ENCODE measurements at regions not wholly inside any gene's neighbourhood (a gene's known extent, or its start where the extent isn't known, plus 50 kb on each side); places are given as distances from the start of the nearest gene placed in this dataset.

DNA sequence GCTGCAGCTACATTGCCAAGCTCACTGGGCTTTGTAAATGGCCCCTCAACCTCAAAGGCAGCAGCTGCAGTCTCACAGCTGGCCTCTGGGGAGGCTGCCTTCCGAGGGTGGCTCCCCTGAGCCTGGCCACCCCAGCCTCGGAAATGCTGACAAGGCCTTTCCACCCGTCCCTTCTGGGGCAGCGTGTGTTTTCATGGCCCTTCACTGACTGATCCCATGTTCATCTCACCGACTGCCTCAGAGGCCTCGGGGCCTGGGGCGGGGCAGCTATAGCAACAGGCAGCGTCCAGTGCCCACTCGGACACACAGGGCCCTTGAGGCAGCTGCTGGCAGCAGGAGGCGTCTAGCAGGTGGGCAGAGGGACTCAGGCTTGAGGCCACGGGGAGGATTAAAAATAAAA is 149.7 kb downstream of the GLI2 start:
- TF ChIP-seq, protein P1, sequence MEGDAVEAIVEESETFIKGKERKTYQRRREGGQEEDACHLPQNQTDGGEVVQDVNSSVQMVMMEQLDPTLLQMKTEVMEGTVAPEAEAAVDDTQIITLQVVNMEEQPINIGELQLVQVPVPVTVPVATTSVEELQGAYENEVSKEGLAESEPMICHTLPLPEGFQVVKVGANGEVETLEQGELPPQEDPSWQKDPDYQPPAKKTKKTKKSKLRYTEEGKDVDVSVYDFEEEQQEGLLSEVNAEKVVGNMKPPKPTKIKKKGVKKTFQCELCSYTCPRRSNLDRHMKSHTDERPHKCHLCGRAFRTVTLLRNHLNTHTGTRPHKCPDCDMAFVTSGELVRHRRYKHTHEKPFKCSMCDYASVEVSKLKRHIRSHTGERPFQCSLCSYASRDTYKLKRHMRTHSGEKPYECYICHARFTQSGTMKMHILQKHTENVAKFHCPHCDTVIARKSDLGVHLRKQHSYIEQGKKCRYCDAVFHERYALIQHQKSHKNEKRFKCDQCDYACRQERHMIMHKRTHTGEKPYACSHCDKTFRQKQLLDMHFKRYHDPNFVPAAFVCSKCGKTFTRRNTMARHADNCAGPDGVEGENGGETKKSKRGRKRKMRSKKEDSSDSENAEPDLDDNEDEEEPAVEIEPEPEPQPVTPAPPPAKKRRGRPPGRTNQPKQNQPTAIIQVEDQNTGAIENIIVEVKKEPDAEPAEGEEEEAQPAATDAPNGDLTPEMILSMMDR (conservative IDR thresholded peaks at IDR 0.05; ENCODE audit: low read length): no peak
- no peak for TF ChIP-seq EZH2phosphoT487 (IDR thresholded peaks at IDR 0.05; ENCODE audit: borderline replicate concordance)
